HepG2 (cell line): ENCODE measurements at regions not wholly inside any gene's neighbourhood (a gene's known extent, or its start where the extent isn't known, plus 50 kb on each side); places are given as distances from the start of the nearest gene placed in this dataset.

Source experiments
- KDM1A ChIP-seq: IDR thresholded peaks from 2 replicates; pipeline ENCODE4 v1.6.1; 2016; ENCODE audit warnings: missing compliant biosample characterization
- MEIS1 ChIP-seq: sonication (generic); formaldehyde crosslinking; IDR thresholded peaks from 2 replicates; pipeline ENCODE4 v1.9.0; 2021; ENCODE audit warnings: mild to moderate bottlenecking, missing genetic modification reagents, moderate library complexity, borderline replicate concordance
- RAD51 ChIP-seq: fragments of 450-650 bp; IDR thresholded peaks from 2 replicates; pipeline ENCODE4 v1.6.1; 2016; ENCODE audit warnings: borderline replicate concordance
- TF ChIP-seq, protein P1 (sequence below), 2 experiments: fragments of 450-650 bp in 1 of 2; sonication (generic) in 1 of 2; formaldehyde crosslinking; IDR thresholded peaks; 2 replicates each; pipeline versions ENCODE4 v1.5.0 to v1.8.0; 2020 to 2022; ENCODE audit warnings: mild to moderate bottlenecking in 1 of 2, missing genetic modification reagents in 1 of 2
- TF ChIP-seq, protein P2 (sequence below): IDR thresholded peaks from 2 replicates; pipeline ENCODE4 v1.6.1; 2016; ENCODE audit warnings: low read depth, control low read depth

DNA sequence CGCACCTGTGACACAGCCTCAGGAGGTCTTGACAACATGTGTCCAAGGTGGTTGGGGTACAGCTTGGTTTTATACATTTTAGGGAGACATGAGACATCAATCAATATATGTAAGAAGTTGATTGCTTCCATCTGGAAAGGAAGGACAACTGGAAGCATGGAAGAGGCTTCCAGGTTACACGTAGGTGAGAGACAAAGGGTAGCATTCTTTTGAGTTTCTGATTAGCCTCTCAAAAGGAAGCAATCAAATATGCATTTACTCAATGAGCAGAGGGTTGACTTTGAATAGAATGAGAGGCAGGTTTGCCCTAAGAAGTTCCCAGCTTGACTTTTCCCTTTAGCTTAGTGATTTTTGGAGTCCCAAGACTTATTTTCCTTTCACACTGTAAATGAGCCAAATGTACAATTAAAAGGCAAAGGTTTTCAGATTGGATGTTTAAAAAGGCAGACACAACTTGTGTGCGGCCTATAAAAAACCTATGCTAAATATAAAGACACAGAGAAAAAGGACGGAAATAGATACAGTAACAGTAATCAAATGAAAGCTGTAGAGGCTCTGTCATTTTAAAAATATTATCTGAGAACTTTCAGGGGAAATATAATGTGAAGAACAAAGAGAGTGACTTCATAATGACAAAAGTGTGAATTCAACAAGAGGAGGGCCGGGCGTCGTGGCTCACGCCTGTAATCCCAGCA, 65.7 kb upstream of the LANCL2 start:
- no peak for TF ChIP-seq MEIS1 (CRISPR knock-in tag)
- TF ChIP-seq, protein P1, sequence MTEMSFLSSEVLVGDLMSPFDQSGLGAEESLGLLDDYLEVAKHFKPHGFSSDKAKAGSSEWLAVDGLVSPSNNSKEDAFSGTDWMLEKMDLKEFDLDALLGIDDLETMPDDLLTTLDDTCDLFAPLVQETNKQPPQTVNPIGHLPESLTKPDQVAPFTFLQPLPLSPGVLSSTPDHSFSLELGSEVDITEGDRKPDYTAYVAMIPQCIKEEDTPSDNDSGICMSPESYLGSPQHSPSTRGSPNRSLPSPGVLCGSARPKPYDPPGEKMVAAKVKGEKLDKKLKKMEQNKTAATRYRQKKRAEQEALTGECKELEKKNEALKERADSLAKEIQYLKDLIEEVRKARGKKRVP (CRISPR knock-in tag; IDR thresholded peaks at IDR 0.05), result no peak
- no peak for TF ChIP-seq RAD51
- TF ChIP-seq KDM1A, result no peak
- TF ChIP-seq, protein P2, sequence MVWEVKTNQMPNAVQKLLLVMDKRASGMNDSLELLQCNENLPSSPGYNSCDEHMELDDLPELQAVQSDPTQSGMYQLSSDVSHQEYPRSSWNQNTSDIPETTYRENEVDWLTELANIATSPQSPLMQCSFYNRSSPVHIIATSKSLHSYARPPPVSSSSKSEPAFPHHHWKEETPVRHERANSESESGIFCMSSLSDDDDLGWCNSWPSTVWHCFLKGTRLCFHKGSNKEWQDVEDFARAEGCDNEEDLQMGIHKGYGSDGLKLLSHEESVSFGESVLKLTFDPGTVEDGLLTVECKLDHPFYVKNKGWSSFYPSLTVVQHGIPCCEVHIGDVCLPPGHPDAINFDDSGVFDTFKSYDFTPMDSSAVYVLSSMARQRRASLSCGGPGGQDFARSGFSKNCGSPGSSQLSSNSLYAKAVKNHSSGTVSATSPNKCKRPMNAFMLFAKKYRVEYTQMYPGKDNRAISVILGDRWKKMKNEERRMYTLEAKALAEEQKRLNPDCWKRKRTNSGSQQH (CRISPR knock-in tag), result no peak
